Upper lobe of left lung (tissue), 6 donors: ENCODE measurements at regions not wholly inside any gene's neighbourhood (a gene's known extent, or its start where the extent isn't known, plus 50 kb on each side); places are given as distances from the start of the nearest gene placed in this dataset.
A peak's percentile ranks its signal among the peaks of the same experiment; 100 is the strongest.

Experiments used
- ATAC-seq, 2 donors: fragments of 200-7000 bp; cut with Tn5 transposase; one replicate each; pipeline ENCODE4 v1.9.1; 2022; ENCODE audit warnings: mild to moderate bottlenecking in 2 of 2, moderate library complexity in 2 of 2; ENCODE audit not compliant: low FRiP score in 2 of 2
- DNase-seq, 2 donors: peaks; one replicate each; pipeline ENCODE4 v3.0.0-alpha.2; 2019 to 2020
- H3K27ac ChIP-seq, 4 donors: fragments of 200-600 bp; sonication (generic); one replicate each; pipeline ENCODE4 v1.5.1; 2016 to 2019
- H3K27me3 ChIP-seq, 4 donors: fragments of 200-600 bp; sonication (generic); one replicate each; pipeline ENCODE4 v1.5.1; 2017 to 2019
- H3K36me3 ChIP-seq, 4 donors: fragments of 200-600 bp; sonication (generic); one replicate each; pipeline ENCODE4 v1.5.1; 2016 to 2019
- H3K4me1 ChIP-seq, 4 donors: fragments of 200-600 bp; sonication (generic); one replicate each; pipeline ENCODE4 v1.5.1; 2018 to 2019
- H3K4me3 ChIP-seq, 4 donors: fragments of 200-600 bp; sonication (generic); one replicate each; pipeline ENCODE4 v1.5.1; 2017 to 2019; ENCODE audit warnings: mild to moderate bottlenecking in 2 of 4, moderate library complexity in 1 of 4
- H3K9me3 ChIP-seq, 4 donors: fragments of 200-600 bp; sonication (generic); one replicate each; pipeline ENCODE4 v1.5.1; 2018 to 2019
- EP300 ChIP-seq, 4 donors: sonication (generic); formaldehyde crosslinking; IDR thresholded peaks; one replicate each; pipeline ENCODE4 v1.5.1; 2017; ENCODE audit warnings: antibody characterized with exemption in 4 of 4, control low read depth in 2 of 4
- POLR2A ChIP-seq, 4 donors: fragments of 450-650 bp; IDR thresholded peaks; one replicate each; pipeline ENCODE4 v1.5.1; 2016 to 2017; ENCODE audit warnings: antibody characterized with exemption in 4 of 4, mild to moderate bottlenecking in 2 of 4
- POLR2AphosphoS5 ChIP-seq, 2 donors: sonication (generic); formaldehyde crosslinking; IDR thresholded peaks; one replicate each; pipeline ENCODE4 v1.5.1; 2017; ENCODE audit warnings: antibody characterized with exemption in 2 of 2
- WGBS, 2 donors: methylation state at CpG; one replicate each; pipeline ENCODE4 v1.1.5; 2017 to 2018; 5-methylcytosine and 5-hydroxymethylcytosine counted together
- TF ChIP-seq, protein P1 (sequence below), 6 experiments: fragments of 450-650 bp in 4 of 6; fragments of 200-600 bp in 2 of 6; sonication (generic) in 2 of 6; IDR thresholded peaks; one replicate each; pipeline ENCODE4 v1.5.1; 2016 to 2019; ENCODE audit warnings: antibody characterized with exemption in 6 of 6
- donor health status: DM: no; HTN: no; CAD: no; lungs with moderate emphysema.
- donor health status: DM: no; HTN: yes; CAD: no; lungs with severe emphysema.

DNA sequence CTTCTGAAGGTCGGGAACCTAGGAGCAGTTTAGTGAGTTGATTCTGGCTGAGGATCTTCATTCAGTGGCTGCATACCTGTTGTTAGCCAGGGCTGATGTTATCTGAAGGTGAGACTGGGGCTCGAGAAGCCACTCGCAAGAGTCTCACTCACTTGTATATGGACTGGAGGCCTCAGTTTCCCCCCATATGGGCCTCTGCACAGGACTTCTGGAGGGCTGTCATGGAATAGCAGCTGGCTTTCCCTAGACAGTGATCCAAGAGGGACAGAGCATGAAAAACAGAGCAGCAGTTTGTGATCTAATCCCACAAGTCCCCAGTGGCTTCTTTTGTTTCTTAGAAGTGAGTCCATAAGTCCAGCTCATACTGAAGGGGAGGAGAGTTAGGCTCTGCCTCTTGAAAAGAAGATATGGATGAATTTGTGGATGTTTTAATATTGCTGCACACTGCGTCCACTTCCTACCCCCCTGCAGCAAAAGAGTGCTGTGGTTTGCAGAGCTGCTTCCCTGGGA lies 623.4 kb downstream of the CDH26 start:
- ATAC-seq (no peak), DNase-seq (no peak)
- H3K36me3 ChIP-seq = no peaks in the 10 kb centered on the region
- no peaks in the 10 kb centered on the region for H3K4me1 ChIP-seq
- no peak overlapping the region for H3K27ac ChIP-seq
- no peak overlapping the region for H3K4me3 ChIP-seq
- H3K9me3 ChIP-seq = no peaks in the 10 kb centered on the region
- 70 to 88% methylated on average over 4 of the region's 4 CpGs for WGBS, 2 donors
- no peaks in the 10 kb centered on the region for H3K27me3 ChIP-seq
- TF ChIP-seq EP300 (IDR thresholded peaks at IDR 0.05) (no peak), POLR2AphosphoS5 (IDR thresholded peaks at IDR 0.05) (no peak), POLR2A (IDR thresholded peaks at IDR 0.05) (no peak)
- TF ChIP-seq, protein P1, sequence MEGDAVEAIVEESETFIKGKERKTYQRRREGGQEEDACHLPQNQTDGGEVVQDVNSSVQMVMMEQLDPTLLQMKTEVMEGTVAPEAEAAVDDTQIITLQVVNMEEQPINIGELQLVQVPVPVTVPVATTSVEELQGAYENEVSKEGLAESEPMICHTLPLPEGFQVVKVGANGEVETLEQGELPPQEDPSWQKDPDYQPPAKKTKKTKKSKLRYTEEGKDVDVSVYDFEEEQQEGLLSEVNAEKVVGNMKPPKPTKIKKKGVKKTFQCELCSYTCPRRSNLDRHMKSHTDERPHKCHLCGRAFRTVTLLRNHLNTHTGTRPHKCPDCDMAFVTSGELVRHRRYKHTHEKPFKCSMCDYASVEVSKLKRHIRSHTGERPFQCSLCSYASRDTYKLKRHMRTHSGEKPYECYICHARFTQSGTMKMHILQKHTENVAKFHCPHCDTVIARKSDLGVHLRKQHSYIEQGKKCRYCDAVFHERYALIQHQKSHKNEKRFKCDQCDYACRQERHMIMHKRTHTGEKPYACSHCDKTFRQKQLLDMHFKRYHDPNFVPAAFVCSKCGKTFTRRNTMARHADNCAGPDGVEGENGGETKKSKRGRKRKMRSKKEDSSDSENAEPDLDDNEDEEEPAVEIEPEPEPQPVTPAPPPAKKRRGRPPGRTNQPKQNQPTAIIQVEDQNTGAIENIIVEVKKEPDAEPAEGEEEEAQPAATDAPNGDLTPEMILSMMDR (IDR thresholded peaks at IDR 0.05) = no peak

DNA sequence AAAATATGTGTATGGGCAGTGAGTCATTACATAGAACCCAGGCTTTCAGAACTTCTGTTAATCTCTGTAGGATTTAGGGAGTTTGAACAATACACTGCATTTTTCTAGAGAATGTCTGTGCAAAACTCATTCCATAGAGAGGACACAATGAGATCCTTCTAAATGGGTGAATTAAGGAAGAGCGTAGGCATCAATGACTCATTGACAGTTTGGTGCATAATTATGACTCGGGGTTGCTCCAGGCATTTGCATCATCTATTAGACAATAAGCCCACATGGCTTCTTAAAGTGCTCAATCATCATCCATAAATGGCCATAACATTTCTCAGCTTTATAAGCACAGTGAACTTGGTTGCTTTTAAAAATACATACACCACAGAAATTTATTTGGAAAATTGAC lies 625.5 kb downstream of the CDH26 start:
- no peaks in the 10 kb centered on the region for H3K36me3 ChIP-seq
- no peak overlapping the region for H3K27ac ChIP-seq
- DNase-seq (no peak), ATAC-seq (no peak)
- H3K4me3 ChIP-seq = no peak overlapping the region
- 86 to 88% methylated on average over 2 of the region's 2 CpGs for WGBS, 2 donors
- no peaks in the 10 kb centered on the region for H3K27me3 ChIP-seq
- H3K4me1 ChIP-seq = no peaks in the 10 kb centered on the region
- no peak for TF ChIP-seq POLR2A (IDR thresholded peaks at IDR 0.05)
- TF ChIP-seq POLR2AphosphoS5 (IDR thresholded peaks at IDR 0.05) = no peak
- TF ChIP-seq EP300 (IDR thresholded peaks at IDR 0.05) = no peak
- TF ChIP-seq, protein P1 (IDR thresholded peaks at IDR 0.05) = no peak
- H3K9me3 ChIP-seq = no peaks in the 10 kb centered on the region

DNA sequence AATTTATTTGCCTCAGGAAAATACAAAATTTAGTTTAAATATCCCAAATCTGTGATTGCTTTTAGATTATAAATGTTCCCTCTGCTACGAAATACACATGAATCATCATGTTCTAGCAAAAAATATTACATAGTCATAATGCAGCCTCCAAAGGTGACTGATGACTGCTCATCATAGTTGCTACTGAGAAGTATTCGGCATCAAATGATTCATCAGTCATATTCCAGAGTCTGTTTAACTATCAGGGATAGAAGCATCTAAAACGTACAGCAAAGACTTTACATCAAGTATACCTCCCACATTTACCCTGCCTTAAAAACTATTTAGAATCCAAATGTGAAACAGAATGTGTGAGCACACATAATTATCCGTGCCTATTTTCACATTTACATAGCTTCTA lies 626.0 kb downstream of the CDH26 start:
- Histone ChIP-seq H3K27ac (no peak overlapping the region), H3K36me3 (no peaks in the 10 kb centered on the region), H3K4me3 (no peak overlapping the region), H3K27me3 (no peaks in the 10 kb centered on the region), H3K9me3 (no peaks in the 10 kb centered on the region), H3K4me1 (no peaks in the 10 kb centered on the region)
- TF ChIP-seq, protein P1 (IDR thresholded peaks at IDR 0.05) = no peak
- TF ChIP-seq EP300 (IDR thresholded peaks at IDR 0.05) (no peak), POLR2AphosphoS5 (IDR thresholded peaks at IDR 0.05) (no peak), POLR2A (IDR thresholded peaks at IDR 0.05) (no peak)
- WGBS, 2 donors = 66 to 78% methylated on average over 4 of the region's 4 CpGs
- ATAC-seq (no peak), DNase-seq (no peak)

DNA sequence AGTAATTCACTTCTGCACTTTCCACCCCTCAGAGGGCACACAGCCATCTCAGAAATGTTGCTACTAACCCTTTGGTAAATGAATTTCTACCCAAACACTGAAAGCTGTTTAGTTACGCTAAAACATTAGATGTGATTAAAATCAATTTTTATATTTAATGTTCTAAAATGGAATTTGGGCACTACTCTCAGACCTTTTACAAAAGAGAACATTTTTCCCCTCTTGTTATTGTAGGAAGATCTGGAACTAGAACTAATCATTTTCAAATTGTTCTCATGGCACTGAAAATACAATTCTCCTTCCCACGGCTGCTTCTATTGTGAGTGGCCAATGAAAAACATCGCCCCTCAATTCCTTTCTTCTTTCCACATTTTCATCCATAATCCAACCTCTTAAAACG lies 627.4 kb downstream of the CDH26 start:
- Histone ChIP-seq H3K4me3 (no peak overlapping the region), H3K27me3 (no peaks in the 10 kb centered on the region), H3K9me3 (no peaks in the 10 kb centered on the region), H3K36me3 (no peaks in the 10 kb centered on the region), H3K27ac (no peak overlapping the region), H3K4me1 (no peaks in the 10 kb centered on the region)
- no peak for DNase-seq
- TF ChIP-seq, protein P1 (IDR thresholded peaks at IDR 0.05) = no peak
- TF ChIP-seq EP300 (IDR thresholded peaks at IDR 0.05) = no peak
- no peak for TF ChIP-seq POLR2A (IDR thresholded peaks at IDR 0.05)
- TF ChIP-seq POLR2AphosphoS5 (IDR thresholded peaks at IDR 0.05) = no peak
- WGBS, 2 donors = 73 to 78% methylated on average over 4 of the region's 4 CpGs
- no peak for ATAC-seq

DNA sequence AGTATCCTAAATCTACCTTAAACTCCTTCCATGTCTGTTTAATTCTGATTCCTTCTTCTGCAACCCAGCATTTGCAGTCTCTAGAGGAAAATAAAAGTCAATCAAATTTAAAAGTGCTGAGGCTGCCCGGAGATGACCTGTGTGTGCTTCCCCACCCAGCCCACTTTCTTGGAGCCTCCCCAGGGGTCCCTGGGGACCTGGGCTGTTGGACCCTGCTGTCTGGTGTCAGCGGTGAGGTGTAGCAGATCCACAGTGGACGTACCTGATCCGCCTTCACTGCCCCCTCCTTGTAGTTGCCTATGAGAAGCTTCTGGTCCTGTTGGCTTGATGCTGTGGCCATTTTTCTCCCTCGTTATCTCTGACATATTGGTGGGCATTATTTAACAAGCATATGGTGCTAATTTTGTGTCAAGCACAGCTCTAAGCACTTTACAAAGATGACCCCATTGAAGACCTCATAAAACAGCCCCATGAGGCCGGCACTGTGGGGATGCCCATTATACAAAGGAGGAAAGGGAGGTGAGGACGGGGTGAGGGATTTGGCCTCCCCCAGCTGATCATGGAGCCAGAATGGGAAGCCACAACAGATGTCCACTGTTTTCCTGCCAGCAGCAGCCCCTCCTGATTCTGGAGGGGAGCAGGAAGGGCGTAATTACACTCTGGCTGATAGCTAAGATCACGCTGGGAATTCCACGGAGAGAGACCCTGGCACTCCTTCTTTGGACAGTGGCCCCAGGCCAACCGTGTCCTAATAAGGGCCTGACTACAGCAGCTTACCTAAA lies 628.2 kb downstream of the CDH26 start:
- TF ChIP-seq, protein P1 (IDR thresholded peaks at IDR 0.05) = no peak
- TF ChIP-seq POLR2AphosphoS5 (IDR thresholded peaks at IDR 0.05) = no peak
- no peak for TF ChIP-seq EP300 (IDR thresholded peaks at IDR 0.05)
- TF ChIP-seq POLR2A (IDR thresholded peaks at IDR 0.05) = no peak
- Histone ChIP-seq H3K27ac (no peak overlapping the region), H3K4me1 (no peaks in the 10 kb centered on the region), H3K9me3 (no peaks in the 10 kb centered on the region), H3K36me3 (no peaks in the 10 kb centered on the region), H3K4me3 (no peak overlapping the region), H3K27me3 (no peaks in the 10 kb centered on the region)
- WGBS, 2 donors = 53 to 55% methylated on average over 10 to 11 of the region's 11 CpGs
- peak in 1 of 2 donors; percentile 26 for ATAC-seq
- DNase-seq = no peak
